ENCODE measurements at regions not wholly inside any gene's neighbourhood (a gene's known extent, or its start where the extent isn't known, plus 50 kb on each side); places are given as distances from the start of the nearest gene placed in this dataset.

DNA sequence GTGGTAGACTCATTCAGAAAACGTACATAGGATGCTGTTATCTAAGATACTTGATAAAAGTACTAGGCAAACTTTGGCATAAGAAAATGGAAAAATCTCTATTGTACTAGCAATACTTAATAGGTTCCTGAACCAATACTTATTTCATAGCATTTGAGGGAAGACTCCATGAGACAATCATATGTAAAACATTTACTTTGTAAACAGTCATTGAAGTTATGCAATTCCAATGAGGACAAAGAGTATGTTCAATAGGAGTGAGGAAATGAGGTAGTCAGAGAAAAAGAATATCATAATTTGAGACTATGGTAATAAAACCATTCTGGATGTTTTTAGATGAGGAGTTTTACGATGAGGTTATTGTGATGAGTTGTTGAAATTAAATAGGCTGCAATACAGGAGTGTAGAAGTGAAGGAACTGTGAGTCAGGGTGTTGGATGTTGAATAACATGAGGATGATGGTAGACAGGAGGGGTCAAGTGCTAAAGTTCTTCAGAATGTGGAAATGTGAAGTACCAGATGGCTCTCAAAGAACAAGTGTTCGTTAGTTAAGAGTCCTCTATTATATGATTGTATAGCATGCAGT lies 397.9 kb downstream of the PPP3CA start:
- Histone ChIP-seq H3K4me1 (ENCODE audit: control insufficient read depth, insufficient read depth, low read length) (no peaks in the 10 kb centered on the region), H3K27me3 (ENCODE audit: control insufficient read depth, insufficient read depth, low read length, poor library complexity, severe bottlenecking) (no peaks in the 10 kb centered on the region), H3K4me3 (ENCODE audit: low read length) (no peak overlapping the region), H3K36me3 (ENCODE audit: control insufficient read depth, insufficient read depth, low read length) (no peaks in the 10 kb centered on the region), H3K9ac (ENCODE audit: extremely low read depth, low read length, poor library complexity, severe bottlenecking) (no peak overlapping the region), H3K9me3 (ENCODE audit: control insufficient read depth, low read length) (no peaks in the 10 kb centered on the region), H3K27ac (ENCODE audit: low read depth, low read length) (no peak overlapping the region)
- TF ChIP-seq, protein P1, sequence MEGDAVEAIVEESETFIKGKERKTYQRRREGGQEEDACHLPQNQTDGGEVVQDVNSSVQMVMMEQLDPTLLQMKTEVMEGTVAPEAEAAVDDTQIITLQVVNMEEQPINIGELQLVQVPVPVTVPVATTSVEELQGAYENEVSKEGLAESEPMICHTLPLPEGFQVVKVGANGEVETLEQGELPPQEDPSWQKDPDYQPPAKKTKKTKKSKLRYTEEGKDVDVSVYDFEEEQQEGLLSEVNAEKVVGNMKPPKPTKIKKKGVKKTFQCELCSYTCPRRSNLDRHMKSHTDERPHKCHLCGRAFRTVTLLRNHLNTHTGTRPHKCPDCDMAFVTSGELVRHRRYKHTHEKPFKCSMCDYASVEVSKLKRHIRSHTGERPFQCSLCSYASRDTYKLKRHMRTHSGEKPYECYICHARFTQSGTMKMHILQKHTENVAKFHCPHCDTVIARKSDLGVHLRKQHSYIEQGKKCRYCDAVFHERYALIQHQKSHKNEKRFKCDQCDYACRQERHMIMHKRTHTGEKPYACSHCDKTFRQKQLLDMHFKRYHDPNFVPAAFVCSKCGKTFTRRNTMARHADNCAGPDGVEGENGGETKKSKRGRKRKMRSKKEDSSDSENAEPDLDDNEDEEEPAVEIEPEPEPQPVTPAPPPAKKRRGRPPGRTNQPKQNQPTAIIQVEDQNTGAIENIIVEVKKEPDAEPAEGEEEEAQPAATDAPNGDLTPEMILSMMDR (conservative IDR thresholded peaks at IDR 0.05) = no peak
- H3K36me3 Mint-ChIP-seq (ENCODE audit: low read depth) = no peaks in the 10 kb centered on the region
- 90 to 92% methylated on average over 2 to 3 of the region's 3 CpGs for WGBS, 2 experiments (ENCODE audit: insufficient coverage in 1 of 2, insufficient read length in 1 of 2)
- no peak for DNase-seq
- peaks cover 2% of the 10 kb centered on the region for H3K4me1 Mint-ChIP-seq
- H3K27ac Mint-ChIP-seq = no peak overlapping the region
- no peaks in the 10 kb centered on the region for H3K9me3 Mint-ChIP-seq
- H3K4me3 Mint-ChIP-seq = no peak overlapping the region
- H3K27me3 Mint-ChIP-seq (ENCODE audit: insufficient read depth) = no peaks in the 10 kb centered on the region

DNA sequence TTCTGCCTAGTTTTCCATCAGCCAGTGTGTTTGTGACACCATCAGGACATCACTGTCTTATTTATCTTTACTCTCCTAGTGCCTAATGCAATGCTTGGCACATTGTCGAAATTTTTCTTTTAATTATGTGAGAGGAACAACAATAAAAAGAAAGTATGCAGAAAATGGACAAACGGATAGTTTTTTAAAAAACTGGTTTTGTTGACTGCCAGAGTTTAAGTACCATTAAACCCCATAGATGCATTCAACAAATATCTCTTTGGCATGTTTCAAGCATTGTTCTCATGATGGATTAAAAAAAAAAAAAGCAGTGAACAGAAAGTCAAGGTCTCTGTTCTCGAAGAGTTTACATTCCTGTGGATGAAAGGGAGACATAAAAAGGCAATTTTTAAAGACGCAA lies 398.4 kb downstream of the PPP3CA start:
- no peak overlapping the region for H3K27ac ChIP-seq (ENCODE audit: low read depth, low read length)
- Mint-ChIP-seq H3K27ac (no peak overlapping the region), H3K9me3 (no peaks in the 10 kb centered on the region), H3K36me3 (ENCODE audit: low read depth) (no peaks in the 10 kb centered on the region), H3K4me3 (no peak overlapping the region), H3K27me3 (ENCODE audit: insufficient read depth) (no peaks in the 10 kb centered on the region), H3K4me1 (peaks cover 3% of the 10 kb centered on the region)
- no peaks in the 10 kb centered on the region for H3K9me3 ChIP-seq (ENCODE audit: control insufficient read depth, low read length)
- no peaks in the 10 kb centered on the region for H3K4me1 ChIP-seq (ENCODE audit: control insufficient read depth, insufficient read depth, low read length)
- TF ChIP-seq, protein P1 (conservative IDR thresholded peaks at IDR 0.05) = no peak
- WGBS, 2 experiments (ENCODE audit: insufficient coverage in 1 of 2, insufficient read length in 1 of 2) = 88 to 100% methylated on average over 1 to 4 of the region's 4 CpGs
- H3K4me3 ChIP-seq (ENCODE audit: low read length) = no peak overlapping the region
- no peak overlapping the region for H3K9ac ChIP-seq (ENCODE audit: extremely low read depth, low read length, poor library complexity, severe bottlenecking)
- DNase-seq = no peak
- H3K27me3 ChIP-seq (ENCODE audit: control insufficient read depth, insufficient read depth, low read length, poor library complexity, severe bottlenecking) = no peaks in the 10 kb centered on the region
- H3K36me3 ChIP-seq (ENCODE audit: control insufficient read depth, insufficient read depth, low read length) = no peaks in the 10 kb centered on the region

DNA sequence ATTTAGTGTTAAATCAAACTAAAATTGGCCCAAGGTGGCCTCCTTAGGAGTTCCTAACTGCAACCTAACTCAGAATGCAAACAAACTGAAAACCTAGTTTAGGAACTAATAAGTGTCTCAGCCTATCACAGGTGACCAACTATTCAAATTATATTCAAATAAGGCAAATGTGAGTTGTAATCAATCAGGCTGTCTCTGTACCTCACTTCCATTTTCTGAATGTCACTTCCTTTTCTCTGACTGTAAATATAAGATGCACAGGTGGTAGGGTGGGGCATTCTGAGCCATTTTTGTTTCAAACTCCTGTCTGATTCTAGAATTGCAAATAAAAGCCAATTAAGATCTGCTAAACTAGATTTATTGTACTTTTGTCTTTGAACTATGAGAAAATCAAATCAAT lies 401.5 kb downstream of the PPP3CA start:
- Mint-ChIP-seq H3K36me3 (ENCODE audit: low read depth) (no peaks in the 10 kb centered on the region), H3K4me3 (no peak overlapping the region), H3K4me1 (peaks cover 3% of the 10 kb centered on the region), H3K27ac (no peak overlapping the region), H3K9me3 (peaks cover 14% of the 10 kb centered on the region), H3K27me3 (ENCODE audit: insufficient read depth) (no peaks in the 10 kb centered on the region)
- H3K27ac ChIP-seq (ENCODE audit: low read depth, low read length) = no peak overlapping the region
- H3K9me3 ChIP-seq (ENCODE audit: control insufficient read depth, low read length) = peaks cover 9% of the 10 kb centered on the region
- TF ChIP-seq, protein P1 (conservative IDR thresholded peaks at IDR 0.05) = no peak
- no peak overlapping the region for H3K4me3 ChIP-seq (ENCODE audit: low read length)
- no peaks in the 10 kb centered on the region for H3K4me1 ChIP-seq (ENCODE audit: control insufficient read depth, insufficient read depth, low read length)
- no peak overlapping the region for H3K9ac ChIP-seq (ENCODE audit: extremely low read depth, low read length, poor library complexity, severe bottlenecking)
- no peaks in the 10 kb centered on the region for H3K36me3 ChIP-seq (ENCODE audit: control insufficient read depth, insufficient read depth, low read length)
- DNase-seq = no peak
- no peaks in the 10 kb centered on the region for H3K27me3 ChIP-seq (ENCODE audit: control insufficient read depth, insufficient read depth, low read length, poor library complexity, severe bottlenecking)

Data from endodermal cell (in vitro differentiated cells).